NCI-H510A (cell line): ENCODE measurements at regions not wholly inside any gene's neighbourhood (a gene's known extent, or its start where the extent isn't known, plus 50 kb on each side); places are given as distances from the start of the nearest gene placed in this dataset.

Experiments
- DNase-seq: peaks from one replicate; lab custom pipeline; 2025; lab: John Stamatoyannopoulos, UW

DNA sequence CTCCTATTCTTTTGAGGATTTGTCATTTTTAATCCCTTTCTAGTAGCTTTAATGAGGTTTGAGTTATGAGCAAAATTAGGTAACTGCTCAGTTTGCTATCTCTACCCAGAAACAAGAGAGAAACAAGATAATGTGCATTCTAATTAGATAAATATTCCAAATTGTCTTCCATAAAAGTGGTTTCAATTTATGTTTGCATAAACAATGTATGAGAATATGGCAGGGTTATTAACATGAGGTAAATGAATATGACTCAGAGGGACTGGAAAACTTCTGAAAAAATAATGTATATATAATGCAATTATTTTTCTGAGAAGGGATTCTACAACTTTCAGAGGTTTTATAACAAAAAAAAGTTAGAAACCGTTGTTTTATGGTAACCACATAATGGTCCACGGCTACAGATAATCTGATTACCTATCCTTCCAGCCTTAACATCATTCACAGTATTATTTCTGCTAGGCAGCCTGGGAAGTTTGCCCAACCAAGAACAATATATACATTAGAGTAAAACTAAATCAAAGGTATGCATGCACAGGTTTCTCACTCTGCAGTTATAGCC, 101.2 kb downstream of the CRPPA start:
- no peak for DNase-seq

DNA sequence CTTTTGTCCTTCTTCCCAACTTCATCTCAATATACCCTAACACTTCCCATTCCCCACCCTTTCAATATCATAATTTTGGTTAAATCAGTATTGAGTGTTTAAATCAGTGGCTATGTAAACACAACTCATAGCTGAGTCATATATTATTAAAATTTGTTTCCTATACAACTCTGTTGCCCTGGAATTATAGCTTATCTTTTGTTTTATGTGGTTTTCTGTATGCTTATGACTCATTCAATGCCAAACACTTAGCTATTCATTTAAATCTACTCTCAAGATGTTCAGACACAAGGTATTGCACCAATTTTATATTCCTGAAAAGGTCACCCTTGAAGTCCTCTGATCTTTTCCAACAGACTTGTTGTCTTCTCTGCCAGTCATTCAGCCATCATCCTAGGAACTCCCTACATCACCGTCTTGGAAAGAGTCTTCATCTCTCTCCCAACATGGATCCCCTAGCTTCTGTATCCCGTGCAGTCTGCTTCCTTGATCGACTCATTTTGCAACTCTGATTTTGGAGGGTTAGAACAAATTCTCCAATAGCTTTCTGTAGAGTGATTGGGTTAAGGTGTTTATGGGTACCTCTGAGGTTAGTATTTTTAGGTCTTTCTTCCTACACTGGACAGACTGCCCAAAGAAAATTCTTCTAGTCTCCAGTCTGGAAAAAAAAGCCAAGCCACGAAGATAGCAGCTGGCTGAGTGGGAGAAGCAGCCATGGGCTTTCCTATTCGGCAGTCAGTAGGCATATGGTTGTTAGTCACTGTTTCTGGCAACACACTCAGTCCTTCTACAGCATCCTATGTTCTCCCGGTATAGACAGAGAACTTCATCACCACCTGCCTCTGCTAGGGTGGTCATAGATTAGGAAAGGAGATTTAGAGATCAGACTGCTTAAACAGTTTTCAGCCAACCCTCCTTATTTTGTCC, 102.1 kb downstream of the CRPPA start:
- no peak for DNase-seq

DNA sequence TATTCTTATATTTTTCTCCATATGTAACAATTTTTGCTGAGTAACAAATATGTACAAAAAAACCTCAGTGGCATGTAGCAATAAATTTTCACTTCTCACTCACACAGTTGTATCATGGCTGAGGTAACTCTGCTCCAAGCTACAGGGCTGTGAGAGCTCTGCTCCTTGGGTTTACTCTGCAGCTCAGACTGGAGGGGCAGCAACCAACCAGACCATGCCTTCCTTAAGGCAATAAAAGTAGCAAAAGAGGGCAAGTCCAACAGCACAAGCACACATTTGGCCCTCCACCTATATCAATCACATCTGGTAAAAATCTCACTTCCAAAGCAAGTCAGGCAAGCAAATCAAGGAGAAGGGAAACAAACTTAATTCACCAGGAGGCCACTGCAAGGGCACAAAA, 102.9 kb downstream of the CRPPA start:
- DNase-seq, result no peak

DNA sequence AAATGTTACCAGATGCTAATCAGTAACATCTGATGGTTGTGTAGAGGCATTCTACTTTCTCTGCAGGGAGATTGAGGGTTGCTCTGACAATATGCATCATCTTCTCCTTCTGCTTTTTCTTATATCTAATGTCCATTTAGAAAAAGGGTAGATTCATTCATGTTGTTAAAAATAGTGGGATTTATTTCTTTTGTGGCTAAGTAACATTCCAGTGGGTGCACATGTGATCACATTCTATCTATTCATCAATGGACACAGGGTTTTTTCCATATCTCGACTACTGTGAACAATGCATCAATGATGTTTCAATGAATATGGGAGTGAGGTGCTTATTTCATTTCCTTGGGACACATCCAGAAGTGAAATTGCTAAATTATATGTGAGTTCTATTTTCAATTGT, 103.9 kb downstream of the CRPPA start:
- no peak for DNase-seq

DNA sequence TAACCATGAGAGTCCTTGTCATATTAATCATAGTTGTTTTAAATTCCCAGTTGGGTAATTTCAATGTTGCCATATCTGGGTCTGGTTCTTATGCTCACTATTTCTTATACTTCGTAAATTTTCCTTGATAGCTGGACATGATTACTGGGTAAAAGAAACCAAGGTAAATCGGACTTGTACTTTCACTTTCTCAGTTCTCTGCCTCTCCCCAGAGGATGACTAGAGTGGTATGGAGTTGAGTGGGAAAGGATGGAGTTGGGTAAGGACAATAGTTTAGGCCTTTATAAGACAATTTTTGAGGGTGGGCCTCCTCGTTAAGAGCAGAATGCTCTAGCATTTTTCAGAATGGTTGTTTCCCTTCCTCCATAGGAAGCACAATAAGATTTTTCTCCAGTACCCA, 106.1 kb downstream of the CRPPA start:
- no peak for DNase-seq

DNA sequence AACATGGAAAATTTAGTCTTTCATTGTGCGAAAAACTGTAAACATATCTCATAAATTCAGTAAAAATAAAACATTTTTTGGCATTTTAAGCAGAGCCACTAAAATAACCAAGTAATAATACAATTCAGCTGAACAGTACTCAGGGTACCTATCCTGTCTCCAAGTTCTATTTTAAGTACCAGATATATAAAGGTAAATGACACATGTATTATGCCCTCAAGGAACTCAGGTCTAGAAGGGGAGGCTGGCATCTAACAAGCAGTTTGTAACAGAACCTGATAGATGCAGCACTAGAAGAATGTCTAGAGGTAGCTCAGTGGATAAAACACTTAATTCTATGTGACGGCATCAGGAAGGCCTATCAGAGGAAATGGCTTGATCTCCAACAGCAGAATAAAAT, 112.2 kb downstream of the CRPPA start:
- no peak for DNase-seq

DNA sequence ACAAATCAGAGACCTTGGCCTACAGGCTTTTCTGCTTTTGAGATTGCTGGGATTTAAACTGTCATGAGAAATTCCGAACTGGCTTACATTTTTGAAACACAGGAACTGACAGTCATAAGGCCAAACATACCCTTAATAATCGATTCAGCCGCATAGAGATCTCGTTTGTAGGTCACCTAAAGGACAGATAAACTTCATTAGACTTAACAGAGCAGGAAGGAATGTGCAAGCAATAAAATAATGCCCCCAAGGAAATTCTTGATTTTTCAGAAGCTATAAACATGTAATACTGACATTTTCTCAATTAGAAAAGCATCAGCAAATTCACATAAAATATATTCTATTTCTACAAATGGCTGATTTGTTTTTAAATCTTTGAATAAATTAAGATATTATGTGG, 120.0 kb downstream of the CRPPA start:
- DNase-seq, result no peak

DNA sequence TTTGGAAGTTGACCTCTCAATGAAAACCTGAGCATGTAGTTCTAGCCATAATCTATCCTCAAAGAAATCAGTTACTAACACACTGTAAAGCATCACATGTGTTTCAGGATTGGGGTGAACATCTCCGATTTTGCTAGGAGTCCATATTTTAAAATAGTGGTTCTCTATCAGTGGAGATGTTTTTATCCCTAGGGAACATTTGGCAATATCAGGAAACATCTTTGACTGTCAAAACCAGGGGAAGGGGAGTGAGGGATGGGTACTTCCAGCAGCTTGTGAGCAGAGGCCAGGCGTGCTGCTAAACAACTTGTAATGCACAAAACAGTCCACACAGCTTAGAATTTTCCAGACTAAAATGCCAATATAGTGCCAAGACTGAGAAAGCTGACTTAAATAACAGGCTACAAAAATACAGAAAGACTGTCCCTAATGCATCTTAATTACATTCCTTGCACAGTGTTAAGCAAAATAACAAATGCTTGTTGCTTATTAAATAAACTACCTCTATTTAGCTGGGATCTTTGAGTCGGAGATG, 120.9 kb downstream of the CRPPA start:
- no peak for DNase-seq

DNA sequence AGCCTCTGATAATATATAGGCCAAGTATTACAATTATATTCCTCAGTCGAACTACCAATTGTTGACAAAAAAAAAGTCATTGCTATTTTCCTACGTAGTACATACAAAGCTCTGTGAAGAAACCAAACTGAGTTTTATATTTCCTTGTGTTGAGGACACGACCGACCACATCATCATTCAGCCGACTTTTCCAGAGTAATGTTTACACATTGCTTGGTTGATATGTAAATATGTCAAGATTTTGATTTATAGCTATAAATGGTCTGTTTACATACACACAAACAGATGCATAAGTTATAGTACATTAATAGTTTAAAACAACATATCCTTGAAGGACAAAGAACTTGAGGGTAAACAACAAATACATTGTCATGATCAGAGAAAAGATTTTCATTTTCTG, 121.5 kb downstream of the CRPPA start:
- DNase-seq, result no peak

DNA sequence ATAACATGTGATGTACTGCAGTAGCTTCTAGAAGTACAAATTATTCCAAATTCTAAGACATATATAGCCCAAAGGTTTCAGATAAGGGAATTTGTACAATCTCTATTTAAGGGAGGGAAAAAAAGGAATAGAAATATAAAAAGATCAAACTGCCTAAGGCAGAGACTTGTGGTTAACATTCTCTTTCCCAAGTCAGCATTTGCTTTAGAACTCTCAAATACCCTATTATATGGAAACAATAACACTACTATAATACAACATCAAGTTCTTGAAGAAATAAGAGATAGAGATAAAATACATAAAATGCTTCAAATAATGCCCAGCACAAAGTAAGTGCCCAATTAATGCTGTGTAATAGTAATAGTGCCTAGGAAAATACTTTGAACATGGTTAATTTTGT, 123.1 kb downstream of the CRPPA start:
- DNase-seq, result no peak

DNA sequence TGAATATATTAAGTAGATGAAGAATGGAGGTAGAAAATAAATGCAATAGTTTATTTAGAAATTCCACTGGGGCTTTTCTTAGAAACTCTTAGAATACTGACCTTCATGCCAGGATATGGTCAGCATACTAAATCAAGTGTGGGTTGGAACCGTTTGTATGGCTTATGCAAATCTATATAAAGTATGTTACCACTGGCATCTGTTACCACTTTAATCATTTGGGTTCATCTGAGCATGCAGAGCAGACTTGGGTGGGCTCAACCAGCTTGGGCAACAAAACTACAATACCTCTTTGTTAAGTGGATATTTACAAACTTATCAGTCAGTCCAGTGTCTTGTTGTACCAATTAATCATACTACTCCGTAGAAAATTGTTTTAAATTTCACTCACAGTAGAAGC, 125.8 kb downstream of the CRPPA start:
- DNase-seq, result no peak

DNA sequence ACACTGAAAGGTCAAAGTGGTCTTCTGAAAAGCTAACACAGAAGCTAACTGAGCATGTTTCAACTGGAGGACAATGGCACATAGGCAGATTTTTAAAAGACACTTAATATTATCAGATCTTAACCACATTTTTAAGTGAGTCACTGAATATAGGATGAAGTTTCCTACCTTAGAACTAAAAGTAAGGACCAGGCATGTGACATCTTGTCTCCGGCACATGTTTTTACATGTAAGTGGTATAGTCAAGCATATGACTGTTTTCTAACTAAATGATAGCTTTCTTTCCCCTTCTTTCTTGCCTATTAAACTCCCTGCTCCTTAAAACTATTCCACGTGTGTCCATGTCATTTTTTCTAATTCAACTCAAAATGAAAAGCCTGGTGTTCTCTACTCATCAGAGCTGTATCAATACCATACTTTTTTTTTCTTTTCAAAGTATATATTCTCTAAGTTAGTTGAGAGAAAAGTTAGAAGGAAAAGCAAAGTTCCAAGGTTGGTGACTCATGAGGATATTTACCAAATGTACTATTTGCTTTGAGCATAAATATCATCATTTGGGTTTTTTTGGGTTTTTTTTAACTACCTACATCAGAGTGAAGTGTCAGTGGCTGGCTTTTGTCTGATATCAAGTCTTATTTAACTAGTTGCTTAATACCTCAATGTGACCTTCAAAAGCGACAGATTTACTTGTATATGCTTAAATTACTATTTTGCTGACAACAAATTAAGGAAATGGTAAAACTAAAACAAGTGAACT, 127.5 kb downstream of the CRPPA start:
- DNase-seq, result no peak

DNA sequence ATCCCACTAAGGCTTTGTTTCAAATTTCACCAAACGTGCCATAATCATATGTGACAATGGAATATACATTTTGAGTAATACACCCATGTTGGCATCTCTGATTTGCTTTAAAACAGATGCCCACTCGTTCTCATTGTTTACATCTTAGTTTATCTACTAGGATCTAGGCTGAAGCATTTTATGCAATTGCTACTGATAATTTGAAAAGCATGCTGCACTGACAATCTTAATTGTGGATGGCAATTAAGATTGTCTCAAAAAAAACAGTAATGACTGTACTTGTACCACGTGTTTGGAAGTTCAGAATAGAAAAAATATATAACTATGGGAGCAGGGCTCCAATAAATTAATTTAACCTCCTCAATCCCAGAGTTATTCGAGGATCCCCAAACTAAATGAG, 136.8 kb downstream of the CRPPA start:
- DNase-seq, result no peak

DNA sequence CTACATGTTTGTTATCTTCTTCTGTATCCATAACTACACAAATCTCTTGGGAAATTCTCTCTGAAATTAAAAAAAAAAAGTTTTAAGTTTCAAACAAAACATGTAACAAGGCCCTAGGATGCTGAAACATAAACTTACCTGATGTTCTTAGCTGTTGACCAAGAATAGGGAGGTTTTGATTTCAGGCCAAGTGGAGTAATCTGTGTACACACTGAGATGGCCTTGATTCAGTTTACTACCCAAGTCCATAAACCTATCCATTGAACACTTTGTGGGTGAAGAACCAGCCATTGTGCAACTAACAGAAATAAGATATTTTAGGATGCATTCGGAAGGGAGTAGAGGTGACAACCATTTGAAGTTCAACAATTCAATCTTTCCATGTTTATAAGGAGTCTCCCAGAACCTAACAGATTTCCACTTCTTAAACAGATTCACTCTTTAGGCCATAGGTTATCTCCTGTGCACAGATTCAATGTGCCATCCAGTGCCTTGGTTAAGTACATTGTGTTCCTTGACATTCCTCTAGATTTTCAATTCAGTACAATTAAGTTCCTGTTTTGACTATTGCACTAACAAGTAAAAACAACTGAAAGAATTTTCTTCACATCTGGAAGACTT, 143.1 kb downstream of the CRPPA start:
- DNase-seq, result no peak

DNA sequence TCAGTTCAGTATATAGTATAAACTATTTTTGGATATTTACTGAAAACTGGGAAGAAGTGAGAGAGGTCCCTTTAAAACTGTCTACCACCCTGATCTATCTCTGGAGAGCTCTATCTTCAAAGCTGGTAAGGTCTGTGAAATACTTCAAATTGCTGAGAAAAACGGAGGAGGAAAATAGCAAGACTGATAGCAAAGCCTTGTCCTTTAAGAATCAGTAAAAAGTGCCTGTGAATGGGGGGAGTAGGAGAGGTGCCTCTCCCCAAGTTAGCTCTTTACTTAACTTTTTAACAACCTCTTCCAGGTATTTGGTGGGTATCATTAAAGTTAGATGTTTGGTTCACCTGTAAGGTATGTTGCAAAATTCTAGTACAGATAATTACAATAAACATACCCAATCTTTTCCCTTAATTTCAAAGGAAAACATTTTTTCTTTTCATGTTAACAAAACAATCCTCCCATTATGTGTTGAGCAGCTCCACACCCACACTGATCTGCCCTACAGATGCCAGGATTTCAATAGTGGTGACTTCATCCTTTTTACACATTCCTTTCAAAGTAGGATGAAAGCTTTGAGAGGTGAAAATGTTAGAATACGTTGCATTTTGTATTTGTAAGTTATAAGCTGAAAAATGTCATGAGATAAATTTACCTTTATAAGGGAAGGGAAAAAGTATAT, 149.2 kb downstream of the CRPPA start:
- DNase-seq, result no peak

DNA sequence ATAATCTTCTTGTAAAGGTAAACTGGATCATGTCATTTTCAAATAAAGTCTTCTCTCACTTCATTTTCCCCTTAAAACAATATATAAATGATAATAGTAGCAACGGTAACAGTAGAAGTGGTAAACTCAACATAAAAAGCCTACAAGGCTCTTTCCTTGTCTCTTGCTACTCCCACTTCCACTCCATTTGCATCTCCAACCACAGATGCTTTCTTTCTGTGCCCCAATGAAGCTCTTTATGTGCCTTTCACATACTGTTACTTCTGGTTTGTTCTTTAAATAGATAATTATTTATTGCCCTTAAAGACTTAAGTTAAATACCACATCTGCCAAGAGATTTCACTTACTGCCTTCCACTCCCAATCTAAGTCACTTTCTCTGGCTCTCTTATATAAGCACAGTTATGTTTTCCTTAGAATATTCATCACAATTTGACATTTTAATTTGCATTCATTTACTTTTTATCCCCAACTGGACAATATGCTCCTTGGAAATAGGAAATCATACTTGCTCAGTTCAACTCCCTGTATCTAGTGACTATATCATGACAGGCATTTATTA, 149.9 kb downstream of the CRPPA start:
- DNase-seq, result no peak

DNA sequence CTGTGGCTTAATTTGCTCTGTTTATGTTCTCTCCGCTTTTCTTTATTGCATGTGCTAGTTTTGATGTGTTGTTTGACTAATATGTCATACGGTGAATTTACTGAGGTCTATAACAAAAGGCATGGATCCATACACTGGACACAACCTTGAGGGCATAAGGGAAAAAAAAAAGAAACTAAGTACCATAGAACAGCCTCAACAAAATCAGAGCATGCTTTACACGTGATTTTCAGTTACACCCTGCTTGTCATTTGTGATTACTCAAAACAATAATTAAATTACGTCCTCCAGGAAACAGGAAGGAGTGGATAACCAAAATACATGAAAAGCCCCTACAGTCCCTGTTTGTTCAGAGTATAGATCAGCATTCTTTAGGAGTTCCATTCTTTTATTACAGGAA, 150.5 kb downstream of the CRPPA start:
- DNase-seq, result no peak

DNA sequence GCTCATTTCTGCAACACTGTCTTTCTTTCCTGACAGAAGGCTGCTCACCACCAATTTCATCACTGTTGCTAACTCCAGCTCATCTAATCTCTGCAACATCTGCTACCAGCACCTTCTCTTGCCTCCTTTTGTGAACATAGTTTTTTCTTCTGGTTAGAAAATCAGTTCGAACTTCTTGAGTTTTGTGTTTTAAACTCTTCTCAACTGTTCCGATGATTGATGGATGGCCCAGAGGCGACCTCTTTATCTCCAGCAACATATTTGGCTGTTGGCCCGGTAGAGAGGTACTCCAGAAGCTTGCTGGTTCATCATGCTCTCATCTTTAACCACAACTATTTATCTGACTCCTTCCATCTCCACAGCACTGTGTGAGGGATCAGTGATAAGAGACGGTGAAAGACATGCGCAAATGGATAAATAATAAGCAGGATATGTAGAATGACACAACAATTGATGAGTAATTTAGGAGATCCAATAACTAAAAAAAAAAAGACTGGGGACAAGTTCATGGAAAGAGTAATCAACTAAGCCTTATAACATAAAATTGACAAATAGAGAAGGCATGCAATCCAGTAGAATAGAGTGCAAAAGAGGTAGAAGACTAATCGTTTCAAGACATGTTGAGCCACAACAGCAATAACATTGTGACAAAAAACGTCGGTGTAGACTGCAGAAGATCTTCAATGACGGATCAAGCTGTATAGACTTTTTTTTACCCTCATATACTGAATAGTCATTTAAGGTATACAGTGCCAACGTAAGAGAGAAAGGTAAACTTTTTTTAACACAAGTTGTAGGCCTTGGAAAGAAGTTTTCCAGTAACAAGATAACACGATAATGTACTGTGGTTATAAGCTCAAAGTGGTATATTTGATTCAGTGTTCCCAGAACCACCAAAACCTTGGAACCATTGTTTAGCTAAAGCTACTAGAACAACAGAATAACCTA, 152.2 kb downstream of the CRPPA start:
- no peak for DNase-seq

DNA sequence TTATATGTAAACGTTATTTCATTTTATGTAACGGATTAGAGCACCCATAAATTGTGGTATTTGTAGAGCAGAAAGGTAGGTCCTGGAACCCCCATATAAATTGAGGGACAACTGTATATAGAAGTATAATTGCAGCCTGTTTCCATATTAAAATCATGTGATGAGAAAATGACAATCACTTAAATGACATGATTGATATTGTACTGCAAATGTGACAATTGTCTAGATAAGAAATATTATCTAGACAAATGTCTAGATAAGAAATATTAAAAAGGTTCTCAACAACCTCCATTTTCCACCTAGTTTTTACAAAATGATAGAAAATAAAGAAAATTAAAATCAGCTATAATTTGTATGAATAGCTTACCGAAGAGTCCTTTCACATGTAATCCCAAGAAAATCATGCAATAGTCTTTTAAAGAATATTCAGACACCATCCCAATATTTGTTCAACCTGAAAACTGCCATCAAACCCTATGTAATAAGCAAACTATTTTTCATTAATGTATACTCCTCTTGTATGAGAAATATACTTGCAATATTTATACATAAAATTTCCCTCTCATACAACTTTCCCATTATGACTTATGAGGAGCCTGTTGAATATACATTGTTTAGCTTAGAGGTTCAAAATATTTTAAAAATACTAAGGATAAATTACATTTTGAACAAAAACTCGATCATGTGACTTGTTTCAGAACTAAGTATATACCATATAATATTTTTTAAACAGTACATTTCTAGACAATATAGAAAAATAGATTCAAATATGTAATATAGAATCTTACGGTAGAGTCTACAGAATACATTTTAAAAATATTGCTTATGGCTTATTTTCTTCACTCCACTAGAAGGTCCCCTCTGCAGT, 153.2 kb downstream of the CRPPA start:
- DNase-seq, result no peak
